ENCODE measurements at regions not wholly inside any gene's neighbourhood (a gene's known extent, or its start where the extent isn't known, plus 50 kb on each side); places are given as distances from the start of the nearest gene placed in this dataset.
"Not testable (repeated sequence)": the region's sequence is repeated elsewhere in the genome, so short reads cannot be mapped to it uniquely, and the experiment has no call there.

GRCh38 chr5:40233268-40233667 lies 446.4 kb upstream of the PTGER4 start:
- DNase-seq, result no peak
- H3K4me3 ChIP-seq (ENCODE audit: low read length), result no peak overlapping the region
- no peaks in the 10 kb centered on the region for H3K27me3 ChIP-seq (ENCODE audit: control insufficient read depth, insufficient read depth, low read length)
- H3K9me3 ChIP-seq (ENCODE audit: control insufficient read depth, low read depth, low read length), result no peaks in the 10 kb centered on the region
- H3K4me1 ChIP-seq (ENCODE audit: control insufficient read depth, insufficient read depth, low read length), result no peaks in the 10 kb centered on the region
- H3K27ac ChIP-seq (ENCODE audit: low read length), result no peak overlapping the region
- H3K36me3 ChIP-seq (ENCODE audit: control insufficient read depth, insufficient read depth, low read length), result no peaks in the 10 kb centered on the region

GRCh38 chr5:40227931-40228330 lies 451.8 kb upstream of the PTGER4 start:
- Histone ChIP-seq H3K9me3 (ENCODE audit: control insufficient read depth, low read depth, low read length) (no peaks in the 10 kb centered on the region), H3K36me3 (ENCODE audit: control insufficient read depth, insufficient read depth, low read length) (no peaks in the 10 kb centered on the region), H3K4me1 (ENCODE audit: control insufficient read depth, insufficient read depth, low read length) (no peaks in the 10 kb centered on the region), H3K27me3 (ENCODE audit: control insufficient read depth, insufficient read depth, low read length) (no peaks in the 10 kb centered on the region), H3K27ac (ENCODE audit: low read length) (no peak overlapping the region), H3K4me3 (ENCODE audit: low read length) (no peak overlapping the region)
- no peak for DNase-seq
- no CpG with 5 or more reads among the region's 2 CpGs for WGBS (ENCODE audit: insufficient coverage, low lambda C conversion rate)

GRCh38 chr5:40227366-40227765 lies 452.3 kb upstream of the PTGER4 start:
- no CpG with 5 or more reads among the region's 2 CpGs for WGBS (ENCODE audit: insufficient coverage, low lambda C conversion rate)
- H3K27ac ChIP-seq (ENCODE audit: low read length), result no peak overlapping the region

GRCh38 chr5:40226906-40227305 lies 452.8 kb upstream of the PTGER4 start:
- no peak for DNase-seq
- no peaks in the 10 kb centered on the region for H3K27me3 ChIP-seq (ENCODE audit: control insufficient read depth, insufficient read depth, low read length)
- H3K36me3 ChIP-seq (ENCODE audit: control insufficient read depth, insufficient read depth, low read length), result no peaks in the 10 kb centered on the region
- WGBS (ENCODE audit: insufficient coverage, low lambda C conversion rate), result 20% methylated on average over 1 of the region's 2 CpGs
- H3K9me3 ChIP-seq (ENCODE audit: control insufficient read depth, low read depth, low read length), result no peaks in the 10 kb centered on the region
- H3K27ac ChIP-seq (ENCODE audit: low read length), result no peak overlapping the region
- H3K4me3 ChIP-seq (ENCODE audit: low read length), result no peak overlapping the region
- H3K4me1 ChIP-seq (ENCODE audit: control insufficient read depth, insufficient read depth, low read length), result no peaks in the 10 kb centered on the region

More at GRCh38 chr5:40227366-40227765, 452.3 kb upstream of the PTGER4 start:
- Histone ChIP-seq H3K36me3 (ENCODE audit: control insufficient read depth, insufficient read depth, low read length) (no peaks in the 10 kb centered on the region), H3K4me1 (ENCODE audit: control insufficient read depth, insufficient read depth, low read length) (no peaks in the 10 kb centered on the region), H3K9me3 (ENCODE audit: control insufficient read depth, low read depth, low read length) (no peaks in the 10 kb centered on the region), H3K27me3 (ENCODE audit: control insufficient read depth, insufficient read depth, low read length) (no peaks in the 10 kb centered on the region), H3K4me3 (ENCODE audit: low read length) (no peak overlapping the region)
- DNase-seq, result no peak

- not testable (repeated sequence) for H3K9me3 ChIP-seq (ENCODE audit: control insufficient read depth, low read depth, low read length); H3K4me3 ChIP-seq (ENCODE audit: low read length); H3K27ac ChIP-seq (ENCODE audit: low read length); H3K27me3 ChIP-seq (ENCODE audit: control insufficient read depth, insufficient read depth, low read length); H3K36me3 ChIP-seq (ENCODE audit: control insufficient read depth, insufficient read depth, low read length); H3K4me1 ChIP-seq (ENCODE audit: control insufficient read depth, insufficient read depth, low read length); DNase-seq
- WGBS (ENCODE audit: insufficient coverage, low lambda C conversion rate), result no CpG with 5 or more reads among the region's 2 CpGs
Observed at GRCh38 chr5:40225147-40225546, 454.6 kb upstream of the PTGER4 start.

GRCh38 chr5:40224421-40224820 lies 455.3 kb upstream of the PTGER4 start:
- H3K9me3 ChIP-seq (ENCODE audit: control insufficient read depth, low read depth, low read length), result no peaks in the 10 kb centered on the region
- H3K36me3 ChIP-seq (ENCODE audit: control insufficient read depth, insufficient read depth, low read length), result no peaks in the 10 kb centered on the region
- WGBS (ENCODE audit: insufficient coverage, low lambda C conversion rate), result 100% methylated on average over 1 of the region's 2 CpGs
- H3K27ac ChIP-seq (ENCODE audit: low read length), result no peak overlapping the region
- no peak overlapping the region for H3K4me3 ChIP-seq (ENCODE audit: low read length)
- H3K27me3 ChIP-seq (ENCODE audit: control insufficient read depth, insufficient read depth, low read length), result no peaks in the 10 kb centered on the region
- no peak for DNase-seq
- no peaks in the 10 kb centered on the region for H3K4me1 ChIP-seq (ENCODE audit: control insufficient read depth, insufficient read depth, low read length)

- Histone ChIP-seq H3K36me3 (ENCODE audit: control insufficient read depth, insufficient read depth, low read length) (no peaks in the 10 kb centered on the region), H3K4me1 (ENCODE audit: control insufficient read depth, insufficient read depth, low read length) (no peaks in the 10 kb centered on the region), H3K4me3 (ENCODE audit: low read length) (no peak overlapping the region), H3K27ac (ENCODE audit: low read length) (no peak overlapping the region), H3K9me3 (ENCODE audit: control insufficient read depth, low read depth, low read length) (no peaks in the 10 kb centered on the region), H3K27me3 (ENCODE audit: control insufficient read depth, insufficient read depth, low read length) (no peaks in the 10 kb centered on the region)
- DNase-seq, result no peak
- no CpG with 5 or more reads among the region's 5 CpGs for WGBS (ENCODE audit: insufficient coverage, low lambda C conversion rate)
Observed at GRCh38 chr5:40223884-40224402, 455.8 kb upstream of the PTGER4 start.

- Histone ChIP-seq H3K4me1 (ENCODE audit: control insufficient read depth, insufficient read depth, low read length) (no peaks in the 10 kb centered on the region), H3K27ac (ENCODE audit: low read length) (no peak overlapping the region), H3K36me3 (ENCODE audit: control insufficient read depth, insufficient read depth, low read length) (no peaks in the 10 kb centered on the region), H3K4me3 (ENCODE audit: low read length) (no peak overlapping the region), H3K9me3 (ENCODE audit: control insufficient read depth, low read depth, low read length) (no peaks in the 10 kb centered on the region), H3K27me3 (ENCODE audit: control insufficient read depth, insufficient read depth, low read length) (no peaks in the 10 kb centered on the region)
- no CpG with 5 or more reads among the region's 4 CpGs for WGBS (ENCODE audit: insufficient coverage, low lambda C conversion rate)
- no peak for DNase-seq
Observed at GRCh38 chr5:40221796-40222195, 457.9 kb upstream of the PTGER4 start.

GRCh38 chr5:40221255-40221654 lies 458.5 kb upstream of the PTGER4 start:
- DNase-seq, result no peak
- Histone ChIP-seq H3K4me1 (ENCODE audit: control insufficient read depth, insufficient read depth, low read length) (no peaks in the 10 kb centered on the region), H3K9me3 (ENCODE audit: control insufficient read depth, low read depth, low read length) (no peaks in the 10 kb centered on the region), H3K27ac (ENCODE audit: low read length) (no peak overlapping the region), H3K27me3 (ENCODE audit: control insufficient read depth, insufficient read depth, low read length) (no peaks in the 10 kb centered on the region), H3K36me3 (ENCODE audit: control insufficient read depth, insufficient read depth, low read length) (no peaks in the 10 kb centered on the region), H3K4me3 (ENCODE audit: low read length) (no peak overlapping the region)
- WGBS (ENCODE audit: insufficient coverage, low lambda C conversion rate), result 67% methylated on average over 1 of the region's 2 CpGs

- Histone ChIP-seq H3K36me3 (ENCODE audit: control insufficient read depth, insufficient read depth, low read length) (no peaks in the 10 kb centered on the region), H3K27me3 (ENCODE audit: control insufficient read depth, insufficient read depth, low read length) (no peaks in the 10 kb centered on the region), H3K9me3 (ENCODE audit: control insufficient read depth, low read depth, low read length) (no peaks in the 10 kb centered on the region), H3K27ac (ENCODE audit: low read length) (no peak overlapping the region), H3K4me3 (ENCODE audit: low read length) (no peak overlapping the region), H3K4me1 (ENCODE audit: control insufficient read depth, insufficient read depth, low read length) (no peaks in the 10 kb centered on the region)
- WGBS (ENCODE audit: insufficient coverage, low lambda C conversion rate), result no CpG with 5 or more reads among the region's 2 CpGs
- DNase-seq, result no peak
Observed at GRCh38 chr5:40220260-40220659, 459.5 kb upstream of the PTGER4 start.

GRCh38 chr5:40217553-40217952 lies 462.2 kb upstream of the PTGER4 start:
- H3K27me3 ChIP-seq (ENCODE audit: control insufficient read depth, insufficient read depth, low read length), result no peaks in the 10 kb centered on the region
- no peak overlapping the region for H3K4me3 ChIP-seq (ENCODE audit: low read length)
- H3K4me1 ChIP-seq (ENCODE audit: control insufficient read depth, insufficient read depth, low read length), result no peaks in the 10 kb centered on the region
- H3K9me3 ChIP-seq (ENCODE audit: control insufficient read depth, low read depth, low read length), result no peaks in the 10 kb centered on the region
- no peaks in the 10 kb centered on the region for H3K36me3 ChIP-seq (ENCODE audit: control insufficient read depth, insufficient read depth, low read length)
- DNase-seq, result no peak
- no CpG with 5 or more reads among the region's 4 CpGs for WGBS (ENCODE audit: insufficient coverage, low lambda C conversion rate)
- no peak overlapping the region for H3K27ac ChIP-seq (ENCODE audit: low read length)

Measured in large intestine (tissue), 3 donors.